HG03342 (cell line): ENCODE measurements at regions not wholly inside any gene's neighbourhood (a gene's known extent, or its start where the extent isn't known, plus 50 kb on each side); places are given as distances from the start of the nearest gene placed in this dataset.

Experiments
- ATAC-seq: cut with Tn5 transposase; IDR thresholded peaks from one replicate; pipeline ENCODE4 v1.9.1; 2021; ENCODE audit warnings: mild to moderate bottlenecking, moderate library complexity; ENCODE audit not compliant: unreplicated experiment

DNA sequence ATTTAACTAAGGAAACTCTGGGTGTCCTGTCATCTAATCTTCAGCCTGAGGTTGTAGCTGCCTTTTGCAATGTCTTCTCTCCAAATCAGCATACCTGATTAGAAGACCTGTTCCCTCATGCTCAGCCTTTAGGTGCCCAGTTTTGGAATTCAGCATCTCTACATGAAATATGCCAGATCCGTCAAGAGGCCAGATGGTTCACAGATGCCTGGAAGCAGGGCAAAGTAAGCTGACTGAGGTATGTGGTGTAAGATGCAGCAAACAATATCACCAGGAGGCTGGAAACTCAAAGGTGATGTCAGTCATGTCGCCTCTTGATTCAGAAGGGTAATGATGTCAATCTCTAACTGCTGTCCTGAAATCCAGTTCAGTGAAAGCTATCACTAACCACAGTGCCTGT, 324.4 kb downstream of the PRELID2 start:
- no peak for ATAC-seq

GRCh38 chr5:145510324-145510723, 324.8 kb downstream of the PRELID2 start:
- ATAC-seq: no peak

- no peak for ATAC-seq
Observed at GRCh38 chr5:145509336-145510136, 325.6 kb downstream of the PRELID2 start.

DNA sequence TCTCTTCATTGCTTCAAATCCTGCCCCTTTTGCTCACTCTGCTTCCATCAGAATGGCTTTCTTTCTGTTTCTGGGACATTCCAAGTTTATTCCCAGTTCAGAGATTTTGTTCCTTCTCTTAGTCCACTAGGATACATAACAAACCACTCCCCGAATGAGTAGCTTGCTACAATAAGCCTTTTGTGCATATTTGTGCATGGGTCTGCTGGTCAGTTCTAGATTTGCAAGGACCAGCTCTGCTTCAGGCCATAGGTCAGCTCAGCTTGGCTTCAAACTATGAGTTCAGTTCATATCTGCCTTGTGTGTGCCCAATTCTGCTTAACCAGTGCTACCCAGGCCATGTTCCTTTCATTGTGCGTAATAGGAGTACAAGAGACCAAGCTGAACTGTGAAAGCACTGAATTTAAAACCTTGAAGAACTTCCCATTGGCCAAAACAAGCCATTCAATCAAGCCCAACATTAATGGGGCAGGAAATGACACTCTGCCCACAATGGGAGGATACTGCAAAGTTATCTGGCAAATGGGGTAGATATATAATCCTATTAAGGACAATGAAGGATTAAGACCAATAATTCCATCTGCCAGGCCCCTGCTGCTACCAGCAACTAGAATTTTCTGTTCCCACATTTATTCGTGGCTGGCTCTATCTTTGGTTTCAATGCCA, 328.8 kb downstream of the PRELID2 start:
- no peak for ATAC-seq

- no peak for ATAC-seq
Observed at GRCh38 chr5:145502906-145503305, 332.2 kb downstream of the PRELID2 start.

DNA sequence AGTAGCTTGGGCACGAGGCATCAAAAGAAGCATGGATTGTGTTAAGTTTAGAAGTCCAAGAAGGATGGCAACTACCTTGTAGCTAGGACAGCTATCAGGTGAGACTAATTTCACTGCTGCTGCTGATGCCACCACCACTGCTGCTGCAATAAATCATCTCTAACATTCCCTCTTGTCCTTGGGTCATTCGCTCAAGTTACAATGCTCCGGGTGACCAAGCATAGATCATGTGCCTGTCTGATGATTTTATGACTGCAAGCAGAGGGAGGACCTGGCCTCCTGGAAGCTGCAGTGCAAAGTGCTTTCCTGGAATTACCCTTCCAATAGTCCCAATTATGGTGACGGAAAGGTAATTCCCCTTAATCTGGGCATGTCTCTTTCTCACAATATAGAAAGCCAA, 334.4 kb downstream of the PRELID2 start:
- no peak for ATAC-seq

- no peak for ATAC-seq
Observed at GRCh38 chr5:145499483-145499882, 335.7 kb downstream of the PRELID2 start.

GRCh38 chr5:145497052-145497451, 338.1 kb downstream of the PRELID2 start:
- ATAC-seq: no peak

GRCh38 chr5:145495741-145496140, 339.4 kb downstream of the PRELID2 start:
- no peak for ATAC-seq

GRCh38 chr5:145495196-145495595, 339.9 kb downstream of the PRELID2 start:
- ATAC-seq: no peak

GRCh38 chr5:145493435-145493834, 341.7 kb downstream of the PRELID2 start:
- no peak for ATAC-seq

DNA sequence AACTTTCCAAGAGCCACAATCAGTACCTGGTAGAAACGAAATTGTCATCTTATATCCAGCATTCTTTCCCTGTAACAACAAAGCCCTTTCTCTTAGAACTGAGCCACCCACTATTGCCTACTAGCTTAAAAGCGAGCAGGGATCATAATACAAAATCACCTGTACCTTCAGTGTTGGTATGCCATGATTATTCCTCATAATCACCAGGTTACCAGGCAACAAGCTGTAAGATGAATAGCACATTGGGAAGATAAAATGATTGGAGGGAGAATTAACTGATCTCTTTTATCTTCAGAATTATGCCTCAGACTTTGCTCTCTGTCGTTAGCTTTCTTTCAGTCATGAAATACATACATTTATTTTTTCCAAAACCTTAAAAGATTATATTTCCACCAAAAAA, 345.6 kb downstream of the PRELID2 start:
- no peak for ATAC-seq

DNA sequence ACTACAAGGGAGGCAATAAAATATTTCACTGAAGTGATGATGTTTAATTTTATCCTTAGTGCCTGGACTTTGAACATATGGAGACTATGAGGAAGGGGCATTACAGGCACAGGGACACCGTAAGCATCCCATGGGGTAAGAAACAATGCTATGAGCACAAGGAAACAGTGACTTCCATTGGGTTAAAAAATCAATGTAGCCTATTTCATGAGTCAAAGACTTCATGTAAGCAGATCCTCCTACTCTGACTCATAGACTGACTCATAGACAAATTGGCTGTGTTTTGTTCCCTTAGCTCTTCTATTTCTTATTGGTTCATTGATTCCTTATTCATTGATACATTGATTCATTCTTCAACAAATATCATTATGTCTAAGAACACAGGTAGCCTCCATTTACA, 351.0 kb downstream of the PRELID2 start:
- no peak for ATAC-seq

DNA sequence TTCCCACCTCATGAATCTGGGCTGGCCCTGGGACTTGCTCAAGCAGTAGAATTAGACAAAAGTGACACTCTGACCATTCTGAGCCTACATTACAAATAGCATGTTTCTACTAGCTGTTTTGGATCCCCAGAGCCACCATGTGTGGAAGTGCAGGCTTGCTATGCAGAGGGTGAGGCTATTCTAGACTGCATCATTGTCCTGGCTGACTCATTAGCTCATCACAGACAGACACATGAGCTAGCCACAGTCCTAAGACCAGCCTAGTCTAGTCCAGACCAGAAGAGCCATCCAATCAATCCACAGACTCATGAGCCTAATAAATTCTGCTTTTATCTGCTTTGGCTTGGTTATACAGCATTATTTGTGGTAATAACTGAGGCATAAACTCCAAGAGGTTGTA, 351.9 kb downstream of the PRELID2 start:
- no peak for ATAC-seq

GRCh38 chr5:145479857-145480256, 355.3 kb downstream of the PRELID2 start:
- ATAC-seq: no peak

GRCh38 chr5:145479271-145479670, 355.9 kb downstream of the PRELID2 start:
- no peak for ATAC-seq

DNA sequence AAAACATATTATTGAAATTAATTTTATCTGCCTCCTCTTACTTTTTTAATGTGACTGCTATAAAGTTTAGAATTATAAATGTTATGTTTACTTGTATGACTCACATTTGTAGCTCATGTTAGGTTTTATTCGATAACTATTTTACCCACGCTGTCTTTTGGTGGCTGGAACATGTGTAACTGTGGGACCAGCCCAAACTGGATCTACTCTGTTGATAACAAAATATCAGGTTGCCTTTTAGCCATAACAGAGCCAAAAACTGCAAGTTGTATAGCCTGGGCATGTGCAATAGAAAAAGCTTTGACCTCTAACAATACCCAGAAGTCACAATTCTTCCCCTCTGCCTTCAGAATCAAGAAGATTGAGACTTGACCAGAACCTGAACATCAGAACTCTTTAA, 356.5 kb downstream of the PRELID2 start:
- no peak for ATAC-seq

- no peak for ATAC-seq
Observed at GRCh38 chr5:145473042-145473642, 362.0 kb downstream of the PRELID2 start.

DNA sequence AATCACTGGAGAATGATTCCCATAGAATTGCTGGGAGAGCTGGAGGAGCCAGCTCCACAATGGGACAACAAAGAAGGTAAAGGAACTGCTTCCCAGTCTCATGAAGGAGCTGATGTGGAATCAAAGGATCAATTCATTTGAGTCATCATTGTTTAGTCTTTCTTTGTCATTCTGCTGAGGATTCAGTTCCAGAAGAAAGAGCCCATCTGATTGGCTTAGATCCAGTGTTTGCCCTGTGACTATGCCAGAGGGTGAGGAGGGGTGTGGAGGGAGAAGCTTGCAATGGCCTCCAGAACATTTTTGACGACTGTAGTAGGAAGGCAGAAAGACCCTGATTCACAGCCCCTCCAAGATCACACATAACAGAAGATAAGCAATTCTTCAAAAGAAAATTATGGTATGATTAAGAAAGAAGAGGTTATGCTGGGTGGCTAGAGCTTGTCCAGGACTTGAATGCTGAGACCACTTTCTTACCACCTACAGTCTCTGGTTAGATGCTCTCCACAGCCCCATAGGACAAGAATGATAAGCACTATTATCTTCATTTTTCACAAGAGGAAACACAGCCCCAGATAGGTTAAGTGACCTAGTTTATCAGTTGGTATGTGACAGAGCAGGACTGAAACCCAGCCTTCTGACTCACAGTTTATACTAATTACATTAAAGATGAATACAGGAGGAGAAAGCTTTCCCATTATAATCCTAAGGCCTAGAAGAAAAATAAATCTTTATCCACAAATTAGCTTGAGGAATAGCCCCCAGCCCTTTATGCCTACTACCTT, 363.1 kb downstream of the PRELID2 start:
- ATAC-seq: no peak

DNA sequence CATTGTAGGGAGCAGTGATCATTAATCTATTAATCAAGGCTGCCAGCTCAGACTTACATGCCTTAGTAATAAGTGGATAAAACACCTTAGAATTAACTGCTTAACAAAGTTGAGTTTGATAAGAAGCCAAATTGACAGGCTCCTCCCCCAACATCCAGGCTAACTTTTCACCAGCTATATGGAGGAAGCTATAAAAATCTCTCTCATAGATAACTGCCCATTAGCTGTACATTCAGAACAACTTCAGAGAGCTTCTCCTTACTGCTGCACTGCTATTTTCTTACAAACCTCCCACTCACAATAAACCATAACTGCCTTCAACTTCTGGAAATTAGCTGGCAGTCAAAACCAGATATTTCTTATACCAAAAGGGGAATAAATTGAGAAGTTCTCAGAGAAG, 364.1 kb downstream of the PRELID2 start:
- no peak for ATAC-seq

DNA sequence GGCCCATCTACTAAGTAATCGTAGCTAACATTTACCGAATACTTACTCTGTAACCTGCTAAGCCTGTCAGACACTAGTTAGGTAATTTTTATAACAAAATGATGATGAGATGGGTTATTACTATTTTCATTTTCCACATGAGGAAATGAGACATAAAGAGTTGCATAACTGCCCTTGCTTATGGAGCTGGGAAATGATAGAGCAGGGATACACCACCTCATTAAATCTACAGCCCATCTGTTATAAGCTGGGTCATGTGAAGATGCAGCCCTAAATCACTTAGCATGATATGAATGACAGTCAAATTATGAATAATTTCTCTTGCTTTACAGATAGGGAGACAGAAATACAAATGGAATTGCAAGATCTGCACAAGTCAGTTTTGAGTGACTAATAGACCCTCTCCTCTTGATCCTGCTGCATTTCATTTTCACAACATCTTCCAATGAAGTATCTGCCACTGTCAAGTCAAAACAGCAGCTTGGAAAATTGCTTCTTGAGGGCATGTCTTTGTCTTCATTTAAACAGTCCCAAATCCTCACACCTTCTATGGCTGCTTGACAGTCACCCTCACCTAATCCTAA, 364.7 kb downstream of the PRELID2 start:
- no peak for ATAC-seq
